HG02973 (cell line): ENCODE measurements at regions not wholly inside any gene's neighbourhood (a gene's known extent, or its start where the extent isn't known, plus 50 kb on each side); places are given as distances from the start of the nearest gene placed in this dataset.
A peak's percentile ranks its signal among the peaks of the same experiment; 100 is the strongest.
"Not testable (repeated sequence)": the region's sequence is repeated elsewhere in the genome, so short reads cannot be mapped to it uniquely, and the experiment has no call there.

Experiments
- ATAC-seq: cut with Tn5 transposase; IDR thresholded peaks from one replicate; pipeline ENCODE4 v1.9.1; 2021; ENCODE audit warnings: moderate library complexity; ENCODE audit not compliant: unreplicated experiment

- ATAC-seq: no peak
Observed at GRCh38 chr2:204138206-204138605, 201.6 kb downstream of the ICOS start.

DNA sequence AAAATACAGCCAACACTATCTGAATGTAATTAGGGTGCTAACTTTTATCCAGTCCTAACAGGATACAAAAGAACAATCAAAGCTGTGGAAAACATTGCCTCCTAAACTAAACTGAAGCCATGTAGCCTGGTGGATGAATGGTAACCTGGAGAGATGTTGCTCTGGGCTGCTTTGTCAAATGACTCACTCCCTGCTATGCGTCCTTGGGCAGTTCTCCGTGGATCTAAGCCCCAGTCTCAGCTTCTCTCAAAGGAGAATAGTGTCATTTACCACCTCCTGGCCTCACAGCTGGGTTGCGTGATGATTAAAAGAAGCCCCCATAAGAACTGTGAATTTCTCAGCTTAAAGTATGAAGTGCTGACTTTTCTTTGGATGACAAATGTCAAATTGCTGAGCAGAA is 203.7 kb downstream of the ICOS start:
- no peak for ATAC-seq

DNA sequence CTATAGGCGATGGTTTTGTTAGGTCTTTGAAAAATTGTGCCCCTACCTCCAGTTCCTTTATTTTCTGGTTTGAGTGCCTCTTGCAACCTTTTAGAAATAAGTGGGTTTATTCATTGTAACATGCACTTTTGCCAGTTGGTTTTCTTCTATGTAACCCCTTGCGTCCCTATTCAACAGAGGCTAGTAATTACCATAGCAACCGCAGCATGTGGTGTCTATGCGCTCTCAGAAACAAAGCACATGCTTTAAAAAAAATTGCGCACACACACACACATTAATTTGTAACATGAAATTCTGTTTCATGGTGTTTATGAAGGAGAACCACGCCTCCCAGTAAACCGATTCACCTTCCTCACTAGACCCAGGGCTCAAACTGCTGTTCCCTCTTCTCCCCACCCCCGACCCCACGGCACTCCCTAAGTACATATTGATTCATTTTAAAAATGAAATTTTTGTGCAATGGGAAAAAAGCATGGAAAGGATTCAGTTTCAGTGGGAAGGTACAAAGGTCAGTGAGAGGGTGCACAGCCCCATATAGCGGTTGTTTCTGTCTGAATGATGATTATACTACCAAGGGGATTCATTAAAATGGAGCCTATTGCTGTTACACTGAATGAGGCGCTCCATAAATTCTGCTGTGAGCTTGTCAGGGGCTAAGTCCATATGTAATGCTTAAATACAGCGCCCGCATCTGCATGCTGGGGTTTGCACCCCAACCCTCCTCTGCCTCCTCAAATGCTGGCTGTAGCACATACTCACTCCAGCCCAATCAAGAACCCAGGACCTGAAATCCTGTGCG is 206.9 kb downstream of the ICOS start:
- no peak for ATAC-seq

DNA sequence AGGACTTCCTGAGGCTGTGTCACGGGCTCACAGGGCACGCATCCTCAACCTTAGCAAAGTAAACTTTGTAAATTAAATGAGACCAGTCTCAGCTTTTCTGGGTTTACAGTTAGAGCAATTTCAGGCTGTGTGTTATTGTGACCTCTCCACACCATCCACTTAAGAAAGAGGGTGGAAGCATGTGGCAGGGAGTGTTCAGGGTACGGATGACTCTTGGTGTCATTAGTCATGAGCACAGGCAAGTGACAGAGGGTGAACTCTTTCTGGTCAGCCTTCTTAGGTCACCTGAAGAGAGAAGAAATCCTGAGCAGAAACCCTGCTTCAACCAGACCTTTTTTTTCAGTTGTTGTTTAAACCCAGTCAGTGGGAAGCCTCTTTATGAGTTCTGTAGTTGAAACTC is 207.9 kb downstream of the ICOS start:
- no peak for ATAC-seq

DNA sequence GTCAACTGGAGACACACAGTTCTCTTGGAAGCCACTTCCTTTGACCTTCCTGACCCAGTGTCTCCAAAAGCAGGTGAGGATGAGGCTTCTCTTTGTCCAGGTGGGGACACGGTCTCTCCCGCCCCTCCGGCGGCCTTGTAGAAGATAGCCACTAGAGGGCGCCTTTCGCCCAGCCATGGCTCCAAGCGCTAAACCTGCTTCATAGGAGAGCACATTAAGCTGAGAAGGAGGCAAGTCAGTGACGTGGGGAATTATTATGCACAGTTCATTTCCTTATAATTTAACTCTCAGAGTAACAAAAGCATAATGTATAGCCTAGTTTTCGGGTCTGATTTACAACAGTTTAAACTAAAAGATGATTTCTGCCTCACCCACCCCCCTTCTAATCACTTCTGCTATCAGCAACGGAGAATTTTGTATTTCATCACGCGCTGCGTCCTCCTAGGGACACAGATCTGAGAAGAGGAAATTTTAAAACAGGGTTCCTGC is 208.7 kb downstream of the ICOS start:
- ATAC-seq: peak; percentile 97

DNA sequence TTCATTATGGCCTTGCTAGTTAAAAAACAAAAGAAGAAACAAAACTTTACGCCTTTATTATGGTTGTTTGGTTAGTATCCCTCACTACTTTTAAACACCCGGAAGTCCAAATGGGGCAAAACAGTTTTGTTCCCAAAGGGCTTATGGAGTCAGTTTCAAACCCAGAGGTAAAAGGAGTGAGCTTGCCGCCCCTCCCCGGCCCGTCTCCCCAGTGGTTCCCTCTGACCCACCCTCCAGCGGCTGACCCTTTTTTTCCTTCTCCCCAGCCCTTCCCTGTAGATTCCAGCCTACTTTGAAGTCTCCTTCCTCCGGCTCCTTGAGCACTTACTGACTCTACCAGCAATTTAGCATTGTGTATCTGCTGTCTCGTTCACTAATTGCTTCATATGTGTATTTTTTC is 209.2 kb downstream of the ICOS start:
- no peak for ATAC-seq

GRCh38 chr2:204147040-204147439 is 210.5 kb downstream of the ICOS start:
- ATAC-seq: not testable (repeated sequence)

GRCh38 chr2:204150721-204151120 is 214.2 kb downstream of the ICOS start:
- ATAC-seq: no peak

DNA sequence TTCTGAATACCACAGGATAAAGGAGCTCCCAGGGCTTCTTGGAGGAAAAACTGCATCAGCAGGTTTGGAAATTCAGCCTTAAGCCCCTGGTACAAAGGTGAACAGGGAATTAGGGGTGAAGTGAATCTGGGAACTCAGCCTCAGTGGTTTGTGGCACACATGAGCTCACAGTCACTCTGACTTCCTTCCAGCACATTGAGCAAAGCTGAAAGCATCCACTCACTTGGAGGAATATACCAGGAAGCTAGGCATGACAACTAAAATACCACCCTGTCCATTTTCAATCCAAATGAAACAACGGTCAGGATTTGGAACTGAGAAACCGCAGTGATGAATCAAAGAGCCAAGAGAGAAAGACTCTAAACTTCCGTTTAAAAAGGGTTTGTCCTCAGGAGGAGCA is 216.1 kb downstream of the ICOS start:
- no peak for ATAC-seq

DNA sequence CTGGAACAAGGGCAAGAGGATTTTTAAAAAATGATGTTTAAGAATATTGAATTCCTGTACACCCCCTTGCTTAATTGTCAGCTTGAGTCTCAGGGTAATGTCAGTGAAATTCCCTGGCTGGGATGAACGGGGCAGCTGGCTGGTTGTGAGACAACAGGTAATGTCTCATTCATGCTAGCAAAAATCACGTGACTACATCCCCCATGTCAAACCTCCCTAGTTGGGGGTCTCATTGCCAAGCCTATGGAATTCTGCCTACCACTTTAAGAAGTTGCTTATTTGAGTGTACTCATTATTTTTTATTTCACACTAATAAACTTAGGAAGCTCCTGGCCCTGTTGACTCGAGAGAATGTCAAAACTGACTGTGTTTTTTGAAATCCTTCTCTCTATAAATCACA is 218.3 kb downstream of the ICOS start:
- no peak for ATAC-seq

GRCh38 chr2:204156456-204156855 is 219.9 kb downstream of the ICOS start:
- ATAC-seq: no peak

GRCh38 chr2:204157684-204158083 is 221.1 kb downstream of the ICOS start:
- ATAC-seq: no peak

DNA sequence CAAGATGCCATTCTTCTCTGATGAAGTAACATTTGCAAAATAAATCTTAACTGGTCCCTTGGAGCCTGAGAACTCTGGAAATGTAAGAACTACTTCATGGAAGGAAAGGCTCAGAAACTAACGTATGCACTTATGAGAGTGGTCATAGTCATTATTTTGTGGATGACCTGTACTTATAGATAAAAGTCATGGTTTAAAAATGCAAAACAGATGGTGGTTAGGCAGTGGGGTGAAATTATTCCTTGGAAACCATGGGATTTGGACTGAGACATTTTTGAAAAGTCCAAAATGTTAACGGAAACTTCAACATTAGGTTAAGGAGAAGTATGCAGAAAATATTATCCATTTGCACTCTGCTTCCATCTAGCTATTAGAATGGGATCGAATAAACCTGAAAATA is 223.0 kb downstream of the ICOS start:
- ATAC-seq: no peak

DNA sequence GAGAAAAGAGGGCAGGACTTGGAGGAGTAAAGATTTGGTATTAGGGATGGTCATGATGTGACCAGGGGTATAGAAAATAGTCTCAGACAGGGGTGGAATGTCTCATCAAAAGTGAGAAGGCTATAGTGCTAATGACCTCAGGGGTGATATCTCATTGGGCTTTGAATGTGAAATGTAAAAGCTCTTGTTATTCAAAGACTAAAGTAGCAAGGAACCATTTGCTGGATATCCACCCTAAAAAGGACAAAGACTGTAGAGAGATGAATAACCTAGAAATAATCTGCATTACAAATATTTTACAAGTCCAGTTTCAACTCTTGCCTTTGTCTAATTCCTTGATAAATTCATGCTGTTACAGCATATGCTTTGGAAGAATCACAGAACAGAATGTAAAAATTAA is 224.4 kb downstream of the ICOS start:
- ATAC-seq: no peak

GRCh38 chr2:204161886-204162285 is 225.3 kb downstream of the ICOS start:
- ATAC-seq: no peak

GRCh38 chr2:204166961-204167360 is 230.4 kb downstream of the ICOS start:
- no peak for ATAC-seq

DNA sequence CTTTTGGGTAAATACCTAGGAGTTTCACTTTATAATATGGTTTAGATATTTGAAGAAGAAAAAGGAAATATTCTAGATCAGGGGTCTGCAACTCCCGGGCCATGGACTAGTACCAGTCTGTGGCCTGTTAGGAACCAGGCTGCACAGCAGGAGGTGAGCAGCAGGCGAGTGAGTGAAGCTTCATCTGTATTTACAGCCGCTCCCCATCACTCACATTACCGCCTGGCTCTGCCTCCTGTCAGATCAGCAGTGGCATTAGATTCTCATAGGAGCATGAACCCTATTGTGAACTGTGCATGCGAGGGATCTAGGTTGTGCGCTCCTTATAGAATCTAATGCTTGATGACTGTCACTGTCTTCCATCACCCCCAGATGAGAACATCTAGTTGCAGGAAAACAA is 231.1 kb downstream of the ICOS start:
- ATAC-seq: not testable (repeated sequence)

- ATAC-seq: no peak
Observed at GRCh38 chr2:204170411-204170810, 233.8 kb downstream of the ICOS start.

DNA sequence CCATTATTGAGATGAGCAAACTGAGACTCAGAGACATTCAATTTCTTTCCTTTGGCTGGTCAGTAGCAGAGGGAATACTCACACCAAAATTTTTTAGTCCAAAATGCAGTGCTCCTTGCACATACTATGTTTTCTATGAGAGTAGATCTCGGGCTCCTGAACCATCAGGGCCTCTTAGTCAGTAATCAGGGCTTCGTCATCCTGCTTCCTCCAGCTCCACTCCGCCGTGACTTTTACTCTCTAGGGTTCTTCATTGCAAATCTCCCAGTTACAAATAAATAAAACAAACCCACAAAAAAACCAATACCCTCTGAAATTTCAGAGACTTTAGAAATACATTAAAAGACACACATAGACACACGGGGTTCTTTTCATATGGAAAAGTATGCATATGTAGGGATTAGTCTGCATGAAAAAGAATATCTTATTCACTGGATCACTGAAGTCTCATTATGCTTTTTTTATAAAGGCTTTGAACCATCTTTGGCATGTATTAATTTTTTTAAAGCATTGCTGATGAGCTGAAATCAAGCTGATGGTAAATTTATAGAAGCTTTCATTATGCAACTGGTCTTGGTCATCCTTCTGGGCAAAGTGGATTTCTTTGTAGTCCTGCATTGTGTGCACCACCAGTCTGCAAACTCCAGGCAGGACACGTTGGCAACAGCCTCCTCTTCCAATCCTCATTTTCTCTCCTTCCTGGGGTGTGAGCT is 235.0 kb downstream of the ICOS start:
- ATAC-seq: no peak

DNA sequence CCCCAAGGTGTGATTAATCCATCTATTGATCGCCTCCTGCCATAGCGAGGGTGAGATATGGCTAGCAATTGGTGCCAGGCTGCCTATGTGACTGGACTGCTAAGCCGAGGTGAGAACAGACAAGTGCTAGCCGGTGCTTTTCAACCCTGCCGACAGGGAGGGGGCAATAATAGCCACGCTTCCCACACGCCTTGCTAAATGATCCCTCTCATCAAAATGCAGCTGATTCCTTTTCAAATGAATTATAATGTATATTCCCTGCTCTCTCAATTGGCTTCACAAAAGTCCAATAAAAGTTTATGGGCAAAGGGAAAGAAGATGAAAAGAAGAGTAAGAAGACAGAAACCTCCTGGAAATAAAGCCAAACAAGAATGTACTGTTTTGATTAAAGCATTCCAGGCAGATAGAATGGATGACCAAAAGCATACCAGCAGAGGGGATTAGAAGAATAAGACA is 235.6 kb downstream of the ICOS start:
- no peak for ATAC-seq

DNA sequence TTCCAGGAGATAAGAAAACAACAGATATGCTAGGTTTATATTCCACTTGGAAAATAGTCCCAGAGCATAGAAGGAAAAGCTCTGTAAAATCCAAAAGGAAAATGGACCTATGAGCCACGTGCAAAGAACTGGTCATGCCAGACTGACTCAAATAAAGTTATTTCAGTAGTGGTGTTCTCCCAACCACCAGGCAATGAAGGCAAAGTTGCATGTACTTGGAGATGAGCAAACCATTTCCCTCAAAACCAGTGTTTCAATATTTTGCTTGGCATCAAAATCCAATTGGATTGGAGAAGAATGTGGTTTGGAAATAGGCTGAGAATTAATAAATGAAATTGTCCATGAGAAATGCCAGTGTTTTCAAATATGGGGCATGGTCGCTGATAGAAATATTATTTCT is 237.5 kb downstream of the ICOS start:
- ATAC-seq: no peak

DNA sequence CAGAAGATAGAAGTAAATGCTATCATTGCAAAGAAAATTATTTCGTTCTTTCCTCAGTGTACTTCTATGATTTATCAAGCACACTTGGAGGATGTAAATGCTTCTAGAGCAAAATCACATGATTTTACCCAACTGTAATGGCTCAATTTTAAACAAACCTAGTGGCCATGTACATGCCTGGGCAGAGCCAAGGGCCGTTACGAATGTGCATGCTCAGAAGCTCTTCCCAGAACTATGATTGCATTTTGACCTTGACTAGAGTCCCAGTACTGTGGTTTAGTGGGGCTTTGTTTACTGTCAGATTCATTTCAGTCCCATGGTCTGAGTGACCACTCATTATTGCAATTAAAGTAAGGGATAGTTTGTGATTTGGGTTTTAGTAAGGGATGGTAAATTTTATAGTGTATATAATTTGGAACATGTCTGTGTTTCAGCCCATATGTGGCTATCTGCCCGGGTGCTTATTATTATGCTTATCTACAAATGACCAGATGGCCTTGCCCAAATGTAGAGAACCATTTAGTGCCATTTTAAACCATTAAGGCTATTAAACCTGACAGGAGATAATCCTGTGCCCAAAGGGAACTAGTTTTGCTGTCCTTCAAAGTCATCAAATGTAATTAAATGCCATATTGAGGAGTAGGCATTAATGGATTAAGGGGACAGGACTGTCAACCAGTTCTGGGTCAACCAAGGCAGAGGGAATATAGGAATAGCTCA is 239.1 kb downstream of the ICOS start:
- ATAC-seq: no peak
